IMR-90 (cell line): ENCODE measurements at regions not wholly inside any gene's neighbourhood (a gene's known extent, or its start where the extent isn't known, plus 50 kb on each side); places are given as distances from the start of the nearest gene placed in this dataset.

Experiments
- ATAC-seq: fragments of 200-7000 bp; cut with Tn5 transposase; 2 replicates; pipeline ENCODE4 v1.9.1; 2020; ENCODE audit warnings: low read depth, mild to moderate bottlenecking, moderate library complexity
- BruUV-seq: library from RNA; stranded (reverse); fragments of 400-500 nt; replicated peaks from 2 replicates; lab custom pipeline; 2021; lab: Mats Ljungman, UMichigan
- CTCF ChIA-PET: fragments of 300-600 bp; formaldehyde crosslinking; extraction: SDS; loops from one replicate; lab custom pipeline; 2021; ENCODE audit warnings: antibody characterized with exemption; lab: Yijun Ruan, JAX
- POLR2A ChIA-PET: fragments of 300-600 bp; sonication (Branson Sonifier 250); formaldehyde crosslinking; loops from one replicate; lab custom pipeline; 2022; ENCODE audit warnings: antibody characterized with exemption; ENCODE audit not compliant: unreplicated experiment; lab: Charles Lee
- DNase-seq: peaks from one replicate; pipeline ENCODE4 v3.0.0; 2013
- H2AFZ ChIP-seq: replicated peaks from 2 replicates; pipeline ENCODE3; 2013; ENCODE audit warnings: low read length, mild to moderate bottlenecking; ENCODE audit not compliant: poor library complexity
- H2AK5ac ChIP-seq: 2 replicates; pipeline ENCODE4 v1.6.1; 2013; ENCODE audit warnings: low read depth, low read length, inconsistent platforms
- H2AK9ac ChIP-seq: replicated peaks from 2 replicates; pipeline ENCODE3; 2013; ENCODE audit warnings: mild to moderate bottlenecking, low read depth, low read length, moderate library complexity; ENCODE audit not compliant: poor library complexity
- H2BK120ac ChIP-seq: 2 replicates; pipeline ENCODE4 v1.6.1; 2013; ENCODE audit warnings: low read depth, low read length, inconsistent platforms
- H2BK15ac ChIP-seq: 3 replicates; pipeline ENCODE4 v1.6.1; 2013; ENCODE audit warnings: low read depth, low read length, inconsistent platforms
- H2BK20ac ChIP-seq: 2 replicates; pipeline ENCODE4 v1.6.1; 2013; ENCODE audit warnings: low read depth, mild to moderate bottlenecking, inconsistent platforms, low read length, moderate library complexity
- H2BK5ac ChIP-seq: 2 replicates; pipeline ENCODE4 v1.6.1; 2013; ENCODE audit warnings: mild to moderate bottlenecking, low read depth, low read length, inconsistent platforms; ENCODE audit not compliant: poor library complexity, severe bottlenecking
- H3K14ac ChIP-seq: replicated peaks from 2 replicates; pipeline ENCODE4 v1.6.1; 2013; ENCODE audit warnings: low read depth, low read length, inconsistent platforms
- H3K18ac ChIP-seq: 2 replicates; pipeline ENCODE4 v1.6.1; 2013; ENCODE audit warnings: low read depth, low read length, control low read depth
- H3K23ac ChIP-seq: 2 replicates; pipeline ENCODE4 v1.6.1; 2013; ENCODE audit warnings: low read depth, low read length, inconsistent platforms
- H3K27ac ChIP-seq: 2 replicates; pipeline ENCODE4 v1.5.1; 2013; ENCODE audit warnings: mild to moderate bottlenecking, control low read depth, low read length; ENCODE audit not compliant: insufficient read depth
- H3K27me3 ChIP-seq: 2 replicates; pipeline ENCODE4 v1.6.1; 2013; ENCODE audit warnings: low read length; ENCODE audit not compliant: control insufficient read depth, insufficient read depth
- H3K36me3 ChIP-seq: 2 replicates; pipeline ENCODE4 v1.6.1; 2013; ENCODE audit warnings: low read length, mixed read lengths; ENCODE audit not compliant: control insufficient read depth, insufficient read depth
- H3K4ac ChIP-seq: 2 replicates; pipeline ENCODE4 v1.6.1; 2013; ENCODE audit warnings: low read depth, low read length, inconsistent platforms
- H3K4me1 ChIP-seq: 2 replicates; pipeline ENCODE4 v1.6.1; 2013; ENCODE audit warnings: low read length, mixed read lengths; ENCODE audit not compliant: control insufficient read depth, insufficient read depth
- H3K4me2 ChIP-seq: 2 replicates; pipeline ENCODE4 v1.6.1; 2013; ENCODE audit warnings: low read depth, mild to moderate bottlenecking, control low read depth, low read length, moderate library complexity
- H3K4me3 ChIP-seq: 2 replicates; pipeline ENCODE4 v1.5.1; 2013; ENCODE audit warnings: low read depth, mild to moderate bottlenecking, control low read depth, low read length, moderate library complexity; ENCODE audit not compliant: insufficient read depth
- H3K56ac ChIP-seq: 2 replicates; pipeline ENCODE4 v1.6.1; 2013; ENCODE audit warnings: low read length, inconsistent platforms; ENCODE audit not compliant: insufficient read depth; ENCODE audit errors: extremely low read depth
- H3K79me1 ChIP-seq, 2 experiments: 2 replicates each; pipeline ENCODE4 v1.6.1; 2013; ENCODE audit warnings: low read length in 2 of 2, inconsistent platforms in 1 of 2, low read depth in 1 of 2
- H3K9ac ChIP-seq: 2 replicates; pipeline ENCODE4 v1.6.1; 2013; ENCODE audit warnings: low read depth, low read length, control low read depth
- H3K9me1 ChIP-seq: 2 replicates; pipeline ENCODE4 v1.6.1; 2013; ENCODE audit warnings: low read length, inconsistent platforms; ENCODE audit not compliant: insufficient read depth
- H3K9me3 ChIP-seq: 2 replicates; pipeline ENCODE4 v1.6.1; 2013; ENCODE audit warnings: low read length; ENCODE audit not compliant: control insufficient read depth, insufficient read depth
- H4K20me1 ChIP-seq: 2 replicates; pipeline ENCODE4 v1.6.1; 2013; ENCODE audit warnings: low read length, inconsistent platforms; ENCODE audit not compliant: insufficient read depth
- H4K5ac ChIP-seq: 2 replicates; pipeline ENCODE4 v1.6.1; 2013; ENCODE audit warnings: mild to moderate bottlenecking, low read depth, low read length, control low read depth
- H4K8ac ChIP-seq, 2 experiments: 2 replicates each; pipeline ENCODE4 v1.6.1; 2013; ENCODE audit warnings: low read depth in 2 of 2, low read length in 2 of 2, control low read depth in 1 of 2, inconsistent platforms in 1 of 2
- H4K91ac ChIP-seq: 2 replicates; pipeline ENCODE4 v1.6.1; 2013; ENCODE audit warnings: low read depth, low read length, inconsistent platforms; ENCODE audit not compliant: insufficient read depth
- BHLHE40 ChIP-seq: fragments of 150-350 bp; IDR thresholded peaks from 2 replicates; pipeline ENCODE4 v1.6.1; 2016; ENCODE audit warnings: mild to moderate bottlenecking, low read depth, low read length
- CHD1 ChIP-seq: IDR thresholded peaks from 2 replicates; pipeline ENCODE4 v1.6.1; 2012; ENCODE audit warnings: low read depth, low read length, improper control_type of control experiment
- USF2 ChIP-seq: fragments of 150-350 bp; IDR thresholded peaks from 2 replicates; pipeline ENCODE4 v1.6.1; 2017; ENCODE audit warnings: mild to moderate bottlenecking, antibody characterized with exemption, low read length, low read depth
- WGBS, 2 experiments: methylation state at CpG; one replicate each; pipeline versions ENCODE4 v1.1.5 to v1.1.7; 2013; ENCODE audit warnings: missing lambda C conversion rate in 2 of 2; ENCODE audit not compliant: insufficient read length in 1 of 2; ENCODE audit errors: extremely low coverage in 2 of 2; 5-methylcytosine and 5-hydroxymethylcytosine counted together
- dilution Hi-C: fragments of 300-500 bp; cut with HindIII; formaldehyde crosslinking; loops from one replicate; pipeline ENCODE4 v1.14.3; 2018; ENCODE audit warnings: low sequenced_read_pairs; ENCODE audit not compliant: unreplicated experiment
- in situ Hi-C: fragments of 300-500 bp; cut with MboI; formaldehyde crosslinking; loops from 3 replicates; pipeline ENCODE4 v1.14.3; 2019; ENCODE audit warnings: low sequenced_read_pairs, inconsistent platforms, mixed read lengths
- intact Hi-C: fragments of 100-400 bp; cut with micrococcal nuclease; formaldehyde crosslinking; loops from 2 replicates; pipeline ENCODE4 v1.10.0; 2022

GRCh38 chr16:80375513-80375912 is 165.3 kb upstream of the DYNLRB2 start:
- no peak overlapping the region for H2BK120ac ChIP-seq
- H4K20me1 ChIP-seq: no peaks in the 10 kb centered on the region
- H3K9ac ChIP-seq: no peak overlapping the region
- no peak overlapping the region for H2BK5ac ChIP-seq
- TF ChIP-seq CHD1: no peak
- no peak for TF ChIP-seq BHLHE40
- TF ChIP-seq USF2: no peak
- DNase-seq (no peak), ATAC-seq (no peak)
- dilution Hi-C loops (no loop called here), intact Hi-C loops (no loop called here), in situ Hi-C loops (loop anchor here (10.0 kb wide), 1 partner anchor 381 kb away; no protein-coding TSS in a partner anchor)
- H3K9me1 ChIP-seq: no peaks in the 10 kb centered on the region
- H4K8ac ChIP-seq: no peak overlapping the region
- no peaks in the 10 kb centered on the region for H3K36me3 ChIP-seq
- no peak overlapping the region for H4K91ac ChIP-seq
- ChIA-PET CTCF (interaction anchor here (0.6 kb wide), 1 partner anchor 592 kb away, joined by 3 read pairs; no protein-coding TSS in a partner anchor), POLR2A (no interaction called here)
- no peak overlapping the region for H2AFZ ChIP-seq
- no peak overlapping the region for H3K14ac ChIP-seq
- no peaks in the 10 kb centered on the region for H3K27me3 ChIP-seq
- H3K9me3 ChIP-seq: no peaks in the 10 kb centered on the region
- no peak overlapping the region for H3K56ac ChIP-seq
- no peak overlapping the region for H2AK9ac ChIP-seq
- H3K4ac ChIP-seq: no peak overlapping the region
- H3K23ac ChIP-seq: no peak overlapping the region
- H2BK20ac ChIP-seq: no peak overlapping the region
- no peaks in the 10 kb centered on the region for H3K79me1 ChIP-seq
- H2AK5ac ChIP-seq: no peak overlapping the region
- no TSS peak for BruUV-seq
- H3K4me2 ChIP-seq: no peak overlapping the region
- H2BK15ac ChIP-seq: no peak overlapping the region
- H3K4me1 ChIP-seq: no peaks in the 10 kb centered on the region
- H4K5ac ChIP-seq: no peak overlapping the region
- H3K27ac ChIP-seq: no peak overlapping the region
- no peak overlapping the region for H3K4me3 ChIP-seq
- H3K18ac ChIP-seq: no peak overlapping the region
- WGBS, 2 experiments: no CpG with 5 or more reads among the region's 1 CpG
